Activated CD4-positive, alpha-beta T cell treated with anti-CD3 and anti-CD28 coated beads for 36 hours (primary cell): ENCODE measurements at regions not wholly inside any gene's neighbourhood (a gene's known extent, or its start where the extent isn't known, plus 50 kb on each side); places are given as distances from the start of the nearest gene placed in this dataset.
"Not testable (repeated sequence)": the region's sequence is repeated elsewhere in the genome, so short reads cannot be mapped to it uniquely, and the experiment has no call there.

Experiments used
- ATAC-seq: fragments of 200-7000 bp; cut with Tn5 transposase; one replicate; pipeline ENCODE4 v1.10.0; 2021; ENCODE audit warnings: mild to moderate bottlenecking, moderate library complexity
- CTCF ChIA-PET: fragments of 350-600 bp; sonication (Branson Sonifier 250); formaldehyde crosslinking; loops from one replicate; lab custom pipeline; 2021; ENCODE audit warnings: antibody characterized with exemption; lab: Charles Lee
- POLR2A ChIA-PET: fragments of 350-600 bp; sonication (Branson Sonifier 250); formaldehyde crosslinking; loops from one replicate; lab custom pipeline; 2021; ENCODE audit warnings: antibody characterized with exemption, inconsistent platforms; lab: Charles Lee
- DNase-seq: peaks from one replicate; pipeline ENCODE4 v3.0.0-alpha.2; 2020
- H3K27ac Mint-ChIP-seq: one replicate; pipeline ENCODE4 v1.8.0; 2021; ENCODE audit warnings: mixed read lengths
- H3K27me3 Mint-ChIP-seq: one replicate; pipeline ENCODE4 v1.8.0; 2021; ENCODE audit warnings: mixed read lengths
- H3K36me3 Mint-ChIP-seq: one replicate; pipeline ENCODE4 v1.8.0; 2021; ENCODE audit warnings: low read depth, mixed read lengths
- H3K4me1 Mint-ChIP-seq: one replicate; pipeline ENCODE4 v1.8.0; 2021; ENCODE audit warnings: mixed read lengths
- H3K4me3 Mint-ChIP-seq: one replicate; pipeline ENCODE4 v1.8.0; 2021; ENCODE audit warnings: mild to moderate bottlenecking, moderate library complexity, mixed read lengths
- H3K9me3 Mint-ChIP-seq: one replicate; pipeline ENCODE4 v1.8.0; 2021; ENCODE audit warnings: low read depth, mixed read lengths
- intact Hi-C, 2 experiments: fragments of 100-400 bp; cut with DNase I in 1 of 2; cut with micrococcal nuclease in 1 of 2; formaldehyde crosslinking; loops; one replicate each; pipeline versions ENCODE4 v1.14.2 to v1.15.1; 2022 to 2024; cut with DNase I, micrococcal nuclease

- intact Hi-C loops, result no loop called here
Measured at GRCh38 chr10:121674885-121675284, 76.6 kb upstream of the FGFR2 start.

DNA sequence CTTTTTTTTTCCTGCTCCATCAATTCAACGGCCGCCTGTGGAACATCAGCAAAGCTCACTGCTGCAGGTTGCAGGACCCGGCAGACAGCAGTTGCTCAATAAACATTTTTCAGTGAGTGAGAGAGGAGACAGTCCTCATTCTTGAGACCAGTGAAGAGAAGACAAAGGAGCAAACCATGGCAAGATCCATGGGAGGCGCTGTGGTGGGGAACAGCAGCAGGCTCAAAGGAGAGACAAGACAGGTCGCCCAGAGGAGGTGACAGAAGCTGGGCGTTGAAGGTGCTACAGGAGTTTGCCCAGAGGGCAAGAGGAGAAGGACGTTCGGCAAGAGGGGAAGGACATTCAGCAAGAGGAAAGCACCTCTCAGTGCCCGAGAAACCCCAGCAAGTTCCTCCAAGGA, 74.5 kb upstream of the FGFR2 start:
- DNase-seq (no peak), ATAC-seq (no peak)
- Mint-ChIP-seq H3K36me3 (no peaks in the 10 kb centered on the region), H3K27ac (no peak overlapping the region), H3K4me1 (no peaks in the 10 kb centered on the region), H3K27me3 (peaks cover 14% of the 10 kb centered on the region), H3K9me3 (peaks cover 2% of the 10 kb centered on the region), H3K4me3 (no peak overlapping the region)
- intact Hi-C loops, result no loop called here
- POLR2A ChIA-PET, result no interaction called here
- CTCF ChIA-PET, result interaction anchor here (0.6 kb wide), 1 partner anchor 64 kb away, joined by 3 read pairs; no protein-coding TSS in a partner anchor

More at GRCh38 chr10:121674885-121675284, 76.6 kb upstream of the FGFR2 start:
- Mint-ChIP-seq H3K4me1 (no peaks in the 10 kb centered on the region), H3K27ac (no peak overlapping the region), H3K4me3 (no peak overlapping the region), H3K27me3 (peaks cover 11% of the 10 kb centered on the region), H3K9me3 (peaks cover 4% of the 10 kb centered on the region), H3K36me3 (no peaks in the 10 kb centered on the region)
- DNase-seq, result no peak
- CTCF ChIA-PET, result no interaction called here
- no peak for ATAC-seq
- POLR2A ChIA-PET, result no interaction called here

DNA sequence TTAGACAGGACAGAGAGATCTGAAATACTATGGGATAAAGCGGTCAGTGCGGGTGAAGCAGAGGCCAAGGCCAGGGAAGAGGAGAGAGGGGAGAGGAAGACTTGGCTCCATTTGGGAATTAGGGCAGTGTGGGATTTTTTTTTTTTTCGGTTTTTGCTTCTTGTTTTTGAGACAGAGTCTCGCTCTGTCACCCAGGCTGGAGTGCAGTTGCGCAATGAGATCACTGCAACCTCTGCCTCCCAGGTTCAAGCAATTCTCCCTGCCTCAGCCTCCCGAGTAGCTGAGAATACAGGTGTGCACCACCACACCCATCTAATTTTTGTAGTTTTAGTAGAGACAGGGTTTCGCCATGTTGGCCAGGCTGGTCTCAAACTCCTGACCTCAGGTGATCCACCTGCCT, 71.6 kb upstream of the FGFR2 start:
- H3K9me3 Mint-ChIP-seq, DNase-seq, H3K4me1 Mint-ChIP-seq, intact Hi-C loops, H3K4me3 Mint-ChIP-seq, ATAC-seq, H3K27ac Mint-ChIP-seq, POLR2A ChIA-PET, H3K36me3 Mint-ChIP-seq: not testable (repeated sequence)
- peaks cover 13% of the 10 kb centered on the region for H3K27me3 Mint-ChIP-seq
- CTCF ChIA-PET, result interaction anchor here (0.7 kb wide), 1 partner anchor 124 kb away, joined by 3 read pairs; no protein-coding TSS in a partner anchor

DNA sequence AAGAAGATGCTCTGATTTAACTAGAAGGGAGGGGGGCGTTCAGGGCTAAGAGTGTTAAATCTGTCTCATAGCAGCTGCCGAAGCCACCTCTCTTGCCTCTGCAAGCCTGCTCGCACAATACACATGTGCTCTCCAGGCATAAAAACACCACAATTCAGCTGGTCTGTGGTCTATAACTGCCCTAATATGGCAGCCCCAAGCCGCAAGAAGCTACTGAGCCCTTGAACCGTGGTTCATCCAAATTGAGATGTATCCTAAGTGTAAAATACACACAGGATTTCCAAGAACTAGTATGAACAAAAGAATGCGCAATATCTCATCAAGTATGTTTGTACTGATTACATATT, 70.8 kb upstream of the FGFR2 start:
- DNase-seq, result no peak
- no peak for ATAC-seq
- Mint-ChIP-seq H3K27ac (no peak overlapping the region), H3K36me3 (no peaks in the 10 kb centered on the region), H3K4me3 (no peak overlapping the region), H3K4me1 (no peaks in the 10 kb centered on the region), H3K27me3 (peaks cover 13% of the 10 kb centered on the region), H3K9me3 (peaks cover 7% of the 10 kb centered on the region)
- ChIA-PET POLR2A (no interaction called here), CTCF (no interaction called here)
- intact Hi-C loops, result no loop called here

DNA sequence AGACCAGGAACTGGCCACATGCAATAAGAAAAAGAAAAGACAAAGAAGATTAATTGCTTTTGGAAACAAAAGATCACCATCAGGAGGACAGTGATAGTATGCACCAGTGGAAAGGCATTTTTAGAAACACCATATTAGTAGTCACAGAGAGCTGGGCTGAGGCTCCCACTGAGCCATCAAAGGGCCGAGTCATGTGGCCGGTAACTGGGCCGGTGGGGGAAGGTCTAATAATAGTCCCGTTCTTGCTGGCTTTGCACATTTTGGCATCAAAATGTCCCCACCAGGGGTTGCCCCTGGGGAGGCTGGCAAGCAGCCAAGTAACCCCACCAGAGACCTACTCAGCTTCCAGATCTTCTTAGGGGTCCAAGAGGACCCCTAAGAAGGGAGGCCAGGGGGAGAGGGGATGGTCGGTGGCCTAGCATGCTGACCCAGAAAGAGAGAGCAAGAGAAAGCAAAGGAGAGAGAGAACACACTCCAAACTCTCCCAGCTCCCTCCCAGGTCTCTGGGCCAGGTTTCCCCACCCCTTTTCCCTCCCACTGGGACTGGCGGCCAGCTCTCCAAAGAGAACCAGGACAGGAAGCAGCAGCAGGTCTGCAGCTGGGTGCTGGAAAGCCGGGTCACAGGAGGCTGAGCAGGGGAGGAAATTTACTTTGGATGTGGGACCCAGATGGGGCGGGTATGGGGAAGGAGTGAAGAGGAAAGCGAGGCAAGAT, 70.2 kb upstream of the FGFR2 start:
- ChIA-PET CTCF (interaction anchor here (0.9 kb wide), 1 partner anchor 221 kb away, joined by 3 read pairs; no protein-coding TSS in a partner anchor), POLR2A (no interaction called here)
- peaks cover 7% of the 10 kb centered on the region for H3K9me3 Mint-ChIP-seq
- no peak overlapping the region for H3K27ac Mint-ChIP-seq
- ATAC-seq, result no peak
- no peak for DNase-seq
- H3K4me1 Mint-ChIP-seq, result no peaks in the 10 kb centered on the region
- intact Hi-C loops, result no loop called here
- H3K4me3 Mint-ChIP-seq, result no peak overlapping the region
- H3K27me3 Mint-ChIP-seq, result peaks cover 13% of the 10 kb centered on the region
- no peaks in the 10 kb centered on the region for H3K36me3 Mint-ChIP-seq

DNA sequence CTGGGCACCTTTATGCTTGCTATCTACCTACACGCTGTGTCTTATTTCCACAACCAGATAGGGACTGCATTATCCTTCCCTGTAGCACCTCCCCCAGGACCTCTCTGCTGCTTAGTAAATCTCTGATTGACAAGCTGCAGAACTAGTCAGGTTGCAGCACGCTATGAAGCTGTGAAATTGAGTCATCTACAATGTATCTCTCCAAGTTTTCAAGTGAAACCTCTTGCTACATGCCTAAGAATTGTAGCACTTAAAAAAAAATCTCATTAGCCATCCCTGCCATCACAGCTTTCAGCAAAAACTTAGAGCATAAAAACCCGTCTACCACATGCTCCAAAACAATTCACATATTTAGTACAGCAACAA, 69.7 kb upstream of the FGFR2 start:
- H3K36me3 Mint-ChIP-seq, result no peaks in the 10 kb centered on the region
- ChIA-PET POLR2A (no interaction called here), CTCF (interaction anchor here (0.9 kb wide), 1 partner anchor 221 kb away, joined by 3 read pairs; no protein-coding TSS in a partner anchor)
- no peak overlapping the region for H3K4me3 Mint-ChIP-seq
- DNase-seq (no peak), ATAC-seq (no peak)
- no peak overlapping the region for H3K27ac Mint-ChIP-seq
- H3K4me1 Mint-ChIP-seq, result no peaks in the 10 kb centered on the region
- H3K9me3 Mint-ChIP-seq, result peaks cover 7% of the 10 kb centered on the region
- intact Hi-C loops, result no loop called here
- H3K27me3 Mint-ChIP-seq, result peaks cover 13% of the 10 kb centered on the region

DNA sequence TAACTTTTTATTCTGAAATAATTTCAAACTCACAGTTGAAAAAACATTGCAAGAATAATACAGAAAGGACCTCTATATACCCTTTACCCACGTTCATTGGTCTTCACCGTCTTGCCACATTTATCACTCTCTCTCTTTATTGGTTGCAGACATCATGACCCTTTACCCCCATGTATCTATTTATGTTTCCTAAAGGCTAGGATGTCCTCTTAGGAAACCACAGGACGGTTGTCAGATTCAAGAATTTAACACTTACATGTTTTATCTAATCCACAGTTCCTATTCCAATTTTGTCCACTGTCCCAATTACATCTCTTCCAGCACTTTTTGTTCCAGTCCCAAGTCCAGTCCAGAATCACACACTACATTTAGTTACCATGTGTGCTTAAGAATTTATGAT, 67.6 kb upstream of the FGFR2 start:
- Mint-ChIP-seq H3K9me3 (peaks cover 7% of the 10 kb centered on the region), H3K4me3 (no peak overlapping the region), H3K27ac (no peak overlapping the region), H3K36me3 (no peaks in the 10 kb centered on the region), H3K27me3 (peaks cover 13% of the 10 kb centered on the region), H3K4me1 (no peaks in the 10 kb centered on the region)
- intact Hi-C loops, result no loop called here
- no peak for DNase-seq
- CTCF ChIA-PET, result no interaction called here
- POLR2A ChIA-PET, result no interaction called here
- no peak for ATAC-seq

DNA sequence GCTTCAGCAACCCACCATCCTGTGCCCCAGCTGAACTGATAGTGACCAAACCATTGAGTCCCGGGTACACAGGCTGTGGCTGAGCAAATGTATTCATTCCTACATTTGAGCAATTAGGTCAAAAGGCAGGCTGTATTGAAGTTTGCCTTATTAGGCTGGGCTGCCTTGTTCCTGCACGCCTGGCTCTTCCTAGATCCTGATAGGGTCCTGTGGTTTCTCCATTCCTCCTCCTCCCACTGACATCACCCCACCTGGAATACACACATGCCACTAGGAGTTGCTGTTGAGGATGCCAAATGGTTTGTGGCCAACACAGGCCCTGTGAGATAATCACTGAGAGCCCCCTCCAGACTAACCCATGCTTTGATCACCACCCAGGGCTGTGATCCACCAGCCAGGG, 66.4 kb upstream of the FGFR2 start:
- CTCF ChIA-PET, result no interaction called here
- no peak overlapping the region for H3K4me3 Mint-ChIP-seq
- DNase-seq, result no peak
- no peaks in the 10 kb centered on the region for H3K4me1 Mint-ChIP-seq
- no peak overlapping the region for H3K27ac Mint-ChIP-seq
- peaks cover 13% of the 10 kb centered on the region for H3K27me3 Mint-ChIP-seq
- ATAC-seq, result no peak
- H3K9me3 Mint-ChIP-seq, result peaks cover 7% of the 10 kb centered on the region
- intact Hi-C loops, result no loop called here
- H3K36me3 Mint-ChIP-seq, result no peaks in the 10 kb centered on the region
- POLR2A ChIA-PET, result no interaction called here

DNA sequence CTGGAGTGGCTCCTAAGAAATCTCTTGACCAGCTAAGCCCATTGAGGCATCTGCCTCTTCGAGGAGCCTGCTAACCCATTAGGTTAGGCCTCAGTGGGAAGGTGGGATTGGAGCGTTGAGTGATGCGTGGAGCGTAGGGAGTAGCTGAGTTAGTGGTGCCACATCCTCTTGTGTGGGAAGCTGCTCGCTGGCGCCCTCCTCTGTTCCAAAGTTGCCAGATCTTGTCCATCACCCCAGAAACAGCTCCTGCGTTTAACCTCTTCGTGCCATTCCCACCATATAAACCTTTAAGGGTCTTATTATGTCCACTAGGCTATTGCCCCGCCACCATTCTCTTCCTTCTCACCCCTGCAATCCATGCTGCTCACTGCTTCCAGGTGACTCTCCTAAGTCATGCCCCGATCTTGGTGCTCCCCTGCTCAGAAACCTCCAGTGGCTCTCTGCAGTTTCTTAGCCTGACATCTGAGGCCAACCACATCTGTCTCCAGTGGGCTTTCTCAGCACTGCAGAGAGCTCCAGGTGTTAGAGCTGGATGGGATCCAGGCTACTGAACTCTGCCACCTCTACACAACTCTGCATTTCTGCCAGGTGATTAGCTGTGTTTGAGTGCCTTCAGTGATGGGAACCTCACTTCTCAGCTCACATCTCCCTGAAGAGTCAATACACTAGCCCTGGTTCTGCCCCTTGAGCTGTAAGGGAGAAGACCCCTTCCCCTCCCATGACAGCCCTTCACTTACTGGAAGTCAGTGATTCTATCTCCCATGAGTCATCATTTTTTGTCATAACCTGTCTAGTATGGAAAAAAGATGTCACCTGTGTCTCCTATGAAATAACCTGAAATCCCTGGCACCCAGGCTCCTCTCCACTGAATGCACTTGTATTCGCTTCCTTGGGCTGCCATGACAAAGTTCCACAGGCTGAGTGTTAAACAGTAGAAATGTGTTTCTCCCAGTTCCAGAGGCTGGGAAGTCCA, 65.0 kb upstream of the FGFR2 start:
- H3K9me3 Mint-ChIP-seq, result peaks cover 7% of the 10 kb centered on the region
- no peak overlapping the region for H3K27ac Mint-ChIP-seq

GRCh38 chr10:121662531-121662930, 64.3 kb upstream of the FGFR2 start:
- intact Hi-C loops, result no loop called here
- Mint-ChIP-seq H3K4me3 (no peak overlapping the region), H3K4me1 (no peaks in the 10 kb centered on the region), H3K9me3 (peaks cover 7% of the 10 kb centered on the region), H3K36me3 (no peaks in the 10 kb centered on the region), H3K27me3 (peaks cover 5% of the 10 kb centered on the region), H3K27ac (no peak overlapping the region)
- POLR2A ChIA-PET, result no interaction called here
- CTCF ChIA-PET, result no interaction called here
- no peak for ATAC-seq
- no peak for DNase-seq

More for the DNA sequence above, 65.0 kb upstream of the FGFR2 start:
- CTCF ChIA-PET, result interaction anchor here (0.6 kb wide), 1 partner anchor 277 kb away, joined by 4 read pairs; no protein-coding TSS in a partner anchor
- Mint-ChIP-seq H3K4me1 (no peaks in the 10 kb centered on the region), H3K27me3 (peaks cover 10% of the 10 kb centered on the region), H3K36me3 (no peaks in the 10 kb centered on the region), H3K4me3 (no peak overlapping the region)
- intact Hi-C loops, result no loop called here
- ATAC-seq (no peak), DNase-seq (peak; percentile 42)
- POLR2A ChIA-PET, result no interaction called here

GRCh38 chr10:121661451-121661851, 63.2 kb upstream of the FGFR2 start:
- CTCF ChIA-PET, result interaction anchor here (0.6 kb wide), 1 partner anchor 64 kb away, joined by 3 read pairs; no protein-coding TSS in a partner anchor
- DNase-seq (no peak), ATAC-seq (no peak)
- peaks cover 7% of the 10 kb centered on the region for H3K9me3 Mint-ChIP-seq
- intact Hi-C loops, result no loop called here
- no peak overlapping the region for H3K27ac Mint-ChIP-seq
- no peaks in the 10 kb centered on the region for H3K27me3 Mint-ChIP-seq
- no peak overlapping the region for H3K4me3 Mint-ChIP-seq
- no peaks in the 10 kb centered on the region for H3K4me1 Mint-ChIP-seq
- POLR2A ChIA-PET, result no interaction called here
- no peaks in the 10 kb centered on the region for H3K36me3 Mint-ChIP-seq
